Breast epithelium (tissue), 4 donors: ENCODE measurements at regions not wholly inside any gene's neighbourhood (a gene's known extent, or its start where the extent isn't known, plus 50 kb on each side); places are given as distances from the start of the nearest gene placed in this dataset.

Experiments
- DNase-seq, 2 donors: peaks; one replicate each; pipeline ENCODE4 v3.0.0-alpha.2; 2019; ENCODE audit warnings: low spot score in 2 of 2
- H3K27ac ChIP-seq, 2 donors: fragments of 200-600 bp; sonication (generic) in 1 of 2; one replicate each; pipeline ENCODE4 v1.5.1; 2016 to 2019; ENCODE audit warnings: mild to moderate bottlenecking in 1 of 2
- H3K27me3 ChIP-seq, 2 donors: fragments of 200-600 bp; sonication (generic) in 1 of 2; one replicate each; pipeline versions ENCODE4 v1.5.1 to v1.6.0; 2017 to 2019; ENCODE audit warnings: control low read depth in 1 of 2, mild to moderate bottlenecking in 1 of 2
- H3K36me3 ChIP-seq: fragments of 200-600 bp; one replicate; pipeline ENCODE4 v1.5.1; 2019
- H3K4me1 ChIP-seq, 2 donors: fragments of 200-600 bp; sonication (generic); one replicate each; pipeline ENCODE4 v1.5.1; 2016 to 2019; ENCODE audit warnings: control low read depth in 1 of 2
- H3K4me3 ChIP-seq, 3 donors: fragments of 200-600 bp; sonication (generic); 1 replicate in 2 of 3; 2 replicates in 1 of 3; pipeline ENCODE4 v1.5.1; 2016 to 2019; ENCODE audit warnings: mild to moderate bottlenecking in 3 of 3, moderate library complexity in 2 of 3
- H3K9me3 ChIP-seq, 2 donors: fragments of 200-600 bp; sonication (generic) in 1 of 2; one replicate each; pipeline ENCODE4 v1.5.1; 2016 to 2019; ENCODE audit warnings: control low read depth in 1 of 2
- POLR2A ChIP-seq: fragments of 450-650 bp; IDR thresholded peaks from one replicate; pipeline ENCODE4 v1.6.1; 2016; ENCODE audit warnings: antibody characterized with exemption, mild to moderate bottlenecking, moderate library complexity
- POLR2AphosphoS5 ChIP-seq, 3 donors: sonication (generic); formaldehyde crosslinking; IDR thresholded peaks; one replicate each; pipeline ENCODE4 v1.6.1; 2017; ENCODE audit warnings: antibody characterized with exemption in 3 of 3
- intact Hi-C: fragments of 100-400 bp; cut with DNase I; formaldehyde crosslinking; loops from one replicate; pipeline ENCODE4 v1.15.1; 2023; ENCODE audit warnings: low total_unique reads
- TF ChIP-seq, protein P1 (sequence below), 3 donors: fragments of 450-650 bp; IDR thresholded peaks; one replicate each; pipeline ENCODE4 v1.5.1; 2016 to 2017; ENCODE audit warnings: antibody characterized with exemption in 3 of 3, mild to moderate bottlenecking in 3 of 3, moderate library complexity in 3 of 3

DNA sequence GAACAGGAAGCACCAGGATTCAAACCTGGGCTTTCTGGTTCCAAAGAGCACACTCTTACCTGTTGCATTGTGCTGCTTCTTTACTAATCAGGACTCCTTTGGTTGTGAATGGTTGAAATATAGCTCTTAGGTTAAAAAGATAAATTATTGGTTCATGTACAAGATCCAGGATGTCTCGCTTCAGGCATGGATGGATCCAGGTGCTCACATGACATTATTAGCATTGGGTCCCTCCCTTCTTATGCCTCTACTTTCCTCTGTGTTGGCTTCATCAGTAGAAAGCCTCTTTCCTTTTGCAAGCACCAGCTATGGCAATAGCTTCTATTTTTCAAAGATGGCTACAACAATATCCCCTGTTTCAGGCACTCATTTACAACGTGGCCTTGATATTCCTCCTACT lies 217.7 kb upstream of the SULF2 start:
- no peaks in the 10 kb centered on the region for H3K9me3 ChIP-seq
- no peaks in the 10 kb centered on the region for H3K27me3 ChIP-seq
- no peaks in the 10 kb centered on the region for H3K4me1 ChIP-seq
- H3K36me3 ChIP-seq, result no peaks in the 10 kb centered on the region
- H3K27ac ChIP-seq, result no peak overlapping the region
- no peak for DNase-seq
- intact Hi-C loops, result no loop called here
- TF ChIP-seq POLR2AphosphoS5 (IDR thresholded peaks at IDR 0.05) (no peak), POLR2A (no peak)
- TF ChIP-seq, protein P1, sequence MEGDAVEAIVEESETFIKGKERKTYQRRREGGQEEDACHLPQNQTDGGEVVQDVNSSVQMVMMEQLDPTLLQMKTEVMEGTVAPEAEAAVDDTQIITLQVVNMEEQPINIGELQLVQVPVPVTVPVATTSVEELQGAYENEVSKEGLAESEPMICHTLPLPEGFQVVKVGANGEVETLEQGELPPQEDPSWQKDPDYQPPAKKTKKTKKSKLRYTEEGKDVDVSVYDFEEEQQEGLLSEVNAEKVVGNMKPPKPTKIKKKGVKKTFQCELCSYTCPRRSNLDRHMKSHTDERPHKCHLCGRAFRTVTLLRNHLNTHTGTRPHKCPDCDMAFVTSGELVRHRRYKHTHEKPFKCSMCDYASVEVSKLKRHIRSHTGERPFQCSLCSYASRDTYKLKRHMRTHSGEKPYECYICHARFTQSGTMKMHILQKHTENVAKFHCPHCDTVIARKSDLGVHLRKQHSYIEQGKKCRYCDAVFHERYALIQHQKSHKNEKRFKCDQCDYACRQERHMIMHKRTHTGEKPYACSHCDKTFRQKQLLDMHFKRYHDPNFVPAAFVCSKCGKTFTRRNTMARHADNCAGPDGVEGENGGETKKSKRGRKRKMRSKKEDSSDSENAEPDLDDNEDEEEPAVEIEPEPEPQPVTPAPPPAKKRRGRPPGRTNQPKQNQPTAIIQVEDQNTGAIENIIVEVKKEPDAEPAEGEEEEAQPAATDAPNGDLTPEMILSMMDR (IDR thresholded peaks at IDR 0.05), result no peak
- no peak overlapping the region for H3K4me3 ChIP-seq

DNA sequence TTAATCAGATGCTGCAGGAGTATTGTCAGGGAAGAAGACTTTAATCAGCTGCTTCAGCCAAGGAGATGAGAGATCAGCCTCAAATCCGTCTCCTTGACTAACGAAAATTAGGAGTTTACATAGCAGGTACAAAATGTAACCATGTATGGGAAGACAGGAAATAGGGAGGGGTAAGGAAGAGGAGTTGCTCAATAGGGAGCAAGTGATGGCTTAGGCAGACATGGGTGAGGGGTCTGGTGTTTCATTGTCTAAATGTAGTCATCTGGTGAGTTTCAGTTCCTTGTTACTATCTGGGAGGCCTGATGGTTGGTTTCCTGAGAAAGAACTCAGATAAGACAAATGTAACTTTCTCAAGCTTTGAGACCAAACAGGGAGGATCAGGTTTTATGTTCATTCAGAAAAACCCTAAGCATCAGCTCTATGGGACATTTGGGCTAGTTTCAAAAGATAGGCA lies 217.3 kb upstream of the SULF2 start:
- Histone ChIP-seq H3K27me3 (no peaks in the 10 kb centered on the region), H3K4me1 (no peaks in the 10 kb centered on the region), H3K27ac (no peak overlapping the region), H3K36me3 (no peaks in the 10 kb centered on the region), H3K9me3 (no peaks in the 10 kb centered on the region), H3K4me3 (no peak overlapping the region)
- TF ChIP-seq POLR2A (no peak), POLR2AphosphoS5 (IDR thresholded peaks at IDR 0.05) (no peak)
- TF ChIP-seq, protein P1 (IDR thresholded peaks at IDR 0.05), result no peak
- intact Hi-C loops, result no loop called here
- no peak for DNase-seq

DNA sequence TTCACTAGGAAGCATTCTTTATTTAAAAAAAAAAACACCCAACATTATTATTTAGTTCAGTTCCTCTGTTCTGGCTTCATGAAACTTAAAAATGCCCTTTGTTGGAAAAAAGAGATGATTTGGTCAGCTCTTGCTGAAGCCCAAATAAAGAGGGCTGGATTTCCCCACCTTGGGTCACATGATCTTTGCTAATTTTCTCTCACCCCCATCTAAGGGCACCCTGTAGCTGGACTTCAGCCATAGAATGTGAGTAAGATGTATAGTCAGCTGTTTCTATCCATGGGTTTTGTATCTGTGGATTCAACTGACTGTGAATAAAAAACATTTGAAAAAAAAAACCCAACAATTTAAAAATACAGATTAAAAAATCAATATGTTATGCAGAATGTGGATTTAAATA lies 213.9 kb upstream of the SULF2 start:
- TF ChIP-seq POLR2A, result no peak
- TF ChIP-seq, protein P1 (IDR thresholded peaks at IDR 0.05), result no peak
- no peak for TF ChIP-seq POLR2AphosphoS5 (IDR thresholded peaks at IDR 0.05)
- no peak overlapping the region for H3K4me3 ChIP-seq
- intact Hi-C loops, result no loop called here

DNA sequence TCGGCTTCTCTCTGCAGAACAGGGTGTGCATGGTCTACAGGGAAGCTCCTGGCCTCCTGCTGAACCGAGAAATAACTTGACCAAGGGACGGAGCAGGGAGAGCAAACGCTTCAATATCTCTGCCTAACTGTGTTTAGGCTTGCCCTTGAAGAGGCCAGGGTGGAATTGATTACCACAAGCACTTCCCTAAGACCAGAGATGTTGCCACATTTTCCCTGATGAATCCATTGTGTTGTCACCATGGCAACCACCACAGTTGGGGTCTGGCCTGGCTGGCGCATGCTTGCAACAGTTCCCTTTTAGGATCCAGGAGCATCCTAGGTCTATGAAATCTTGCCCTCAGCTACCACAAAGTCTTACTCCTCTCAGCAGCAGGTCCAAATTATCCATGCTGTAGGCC lies 213.5 kb upstream of the SULF2 start:
- Histone ChIP-seq H3K4me1 (no peaks in the 10 kb centered on the region), H3K9me3 (no peaks in the 10 kb centered on the region), H3K27me3 (no peaks in the 10 kb centered on the region), H3K27ac (no peak overlapping the region), H3K36me3 (no peaks in the 10 kb centered on the region), H3K4me3 (no peak overlapping the region)
- intact Hi-C loops, result no loop called here
- no peak for DNase-seq
- TF ChIP-seq POLR2A (no peak), POLR2AphosphoS5 (IDR thresholded peaks at IDR 0.05) (no peak)
- TF ChIP-seq, protein P1 (IDR thresholded peaks at IDR 0.05), result no peak

More for the DNA sequence above, 213.9 kb upstream of the SULF2 start:
- Histone ChIP-seq H3K27ac (no peak overlapping the region), H3K4me1 (no peaks in the 10 kb centered on the region), H3K36me3 (no peaks in the 10 kb centered on the region), H3K9me3 (no peaks in the 10 kb centered on the region), H3K27me3 (no peaks in the 10 kb centered on the region)
- no peak for DNase-seq

DNA sequence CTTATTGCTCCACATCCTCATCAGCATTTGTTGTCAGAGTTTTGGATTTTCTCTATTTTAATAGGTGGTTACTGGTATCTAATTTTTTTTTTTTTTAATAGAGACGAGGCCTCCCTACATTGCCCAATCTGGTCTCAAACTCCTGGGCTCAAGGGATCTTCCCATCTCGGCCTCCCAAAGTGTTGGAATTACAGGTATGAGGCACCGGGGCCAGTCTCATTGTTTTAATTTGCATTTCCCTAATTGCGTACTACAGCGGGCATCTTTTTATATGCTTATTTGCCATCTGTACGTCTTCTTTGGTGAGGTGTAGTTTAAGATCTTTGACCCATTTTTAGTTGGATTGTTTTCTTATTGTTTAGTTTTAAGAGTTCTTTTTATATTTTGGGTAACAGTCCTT lies 210.4 kb upstream of the SULF2 start:
- TF ChIP-seq POLR2A (no peak), POLR2AphosphoS5 (IDR thresholded peaks at IDR 0.05) (no peak)
- TF ChIP-seq, protein P1 (IDR thresholded peaks at IDR 0.05), result no peak
- no peaks in the 10 kb centered on the region for H3K36me3 ChIP-seq
- H3K4me1 ChIP-seq, result no peaks in the 10 kb centered on the region
- H3K4me3 ChIP-seq, result no peak overlapping the region
- H3K9me3 ChIP-seq, result peaks cover 0 to 10% of the 10 kb centered on the region in 2 donors
- no peaks in the 10 kb centered on the region for H3K27me3 ChIP-seq
- H3K27ac ChIP-seq, result no peak overlapping the region
- no peak for DNase-seq
- intact Hi-C loops, result no loop called here
